Ectodermal cell (in vitro differentiated cells): ENCODE measurements at regions not wholly inside any gene's neighbourhood (a gene's known extent, or its start where the extent isn't known, plus 50 kb on each side); places are given as distances from the start of the nearest gene placed in this dataset.

Source experiments
- H3K27ac ChIP-seq: 2 replicates; pipeline ENCODE4 v1.7.0; 2013; ENCODE audit warnings: mild to moderate bottlenecking, low read depth, low read length; ENCODE audit not compliant: insufficient read depth, poor library complexity, severe bottlenecking
- H3K27me3 ChIP-seq: 2 replicates; pipeline ENCODE4 v1.7.0; 2013; ENCODE audit warnings: mild to moderate bottlenecking, low read length; ENCODE audit not compliant: insufficient read depth, control insufficient read depth, poor library complexity, severe bottlenecking
- H3K36me3 ChIP-seq: one replicate; pipeline ENCODE4 v1.7.0; 2013; ENCODE audit warnings: low read length; ENCODE audit not compliant: control insufficient read depth, insufficient read depth
- H3K4me1 ChIP-seq: one replicate; pipeline ENCODE4 v1.7.0; 2013; ENCODE audit warnings: low read length; ENCODE audit not compliant: control insufficient read depth, insufficient read depth
- H3K4me3 ChIP-seq: 2 replicates; pipeline ENCODE4 v1.7.0; 2013; ENCODE audit warnings: low read depth, low read length, control low read depth; ENCODE audit not compliant: insufficient read depth
- H3K9me3 ChIP-seq: 2 replicates; pipeline ENCODE4 v1.7.0; 2013; ENCODE audit warnings: mild to moderate bottlenecking, low read length, moderate library complexity; ENCODE audit not compliant: control insufficient read depth
- WGBS, 2 experiments: methylation state at CpG; one replicate each; pipeline ENCODE4 v1.1.7; 2013; ENCODE audit warnings: missing lambda C conversion rate in 2 of 2; 5-methylcytosine and 5-hydroxymethylcytosine counted together

GRCh38 chr2:106026271-106027190, 167.6 kb downstream of the UXS1 start:
- Histone ChIP-seq H3K9me3 (no peaks in the 10 kb centered on the region), H3K27ac (no peak overlapping the region), H3K4me3 (no peak overlapping the region), H3K27me3 (no peaks in the 10 kb centered on the region), H3K36me3 (no peaks in the 10 kb centered on the region), H3K4me1 (no peaks in the 10 kb centered on the region)
- WGBS, 2 experiments: 92 to 96% methylated on average over 6 of the region's 6 CpGs

- no peaks in the 10 kb centered on the region for H3K36me3 ChIP-seq
- H3K27me3 ChIP-seq: no peaks in the 10 kb centered on the region
- no peaks in the 10 kb centered on the region for H3K4me1 ChIP-seq
- no peak overlapping the region for H3K4me3 ChIP-seq
- H3K27ac ChIP-seq: no peak overlapping the region
- 84 to 91% methylated on average over 5 of the region's 5 CpGs for WGBS, 2 experiments
- H3K9me3 ChIP-seq: no peaks in the 10 kb centered on the region
Measured at GRCh38 chr2:106025796-106026195, 168.3 kb downstream of the UXS1 start.

- Histone ChIP-seq H3K27ac (no peak overlapping the region), H3K27me3 (no peaks in the 10 kb centered on the region), H3K4me3 (no peak overlapping the region), H3K9me3 (no peaks in the 10 kb centered on the region), H3K4me1 (no peaks in the 10 kb centered on the region), H3K36me3 (no peaks in the 10 kb centered on the region)
- 77 to 81% methylated on average over 3 of the region's 3 CpGs for WGBS, 2 experiments
Measured at GRCh38 chr2:106021662-106022028, 172.5 kb downstream of the UXS1 start.

- H3K4me3 ChIP-seq: no peak overlapping the region
- no peaks in the 10 kb centered on the region for H3K27me3 ChIP-seq
- 87 to 88% methylated on average over 12 of the region's 12 CpGs for WGBS, 2 experiments
- H3K27ac ChIP-seq: no peak overlapping the region
- no peaks in the 10 kb centered on the region for H3K4me1 ChIP-seq
- no peaks in the 10 kb centered on the region for H3K9me3 ChIP-seq
- no peaks in the 10 kb centered on the region for H3K36me3 ChIP-seq
Measured at GRCh38 chr2:106020821-106021661, 173.1 kb downstream of the UXS1 start.

- H3K9me3 ChIP-seq: no peaks in the 10 kb centered on the region
- no peaks in the 10 kb centered on the region for H3K36me3 ChIP-seq
- H3K4me3 ChIP-seq: no peak overlapping the region
- no peaks in the 10 kb centered on the region for H3K4me1 ChIP-seq
- H3K27me3 ChIP-seq: no peaks in the 10 kb centered on the region
- H3K27ac ChIP-seq: no peak overlapping the region
- WGBS, 2 experiments: 92 to 97% methylated on average over 4 of the region's 4 CpGs
Measured at GRCh38 chr2:106020032-106020431, 174.1 kb downstream of the UXS1 start.

GRCh38 chr2:106018141-106018540, 176.0 kb downstream of the UXS1 start:
- Histone ChIP-seq H3K9me3 (no peaks in the 10 kb centered on the region), H3K4me1 (no peaks in the 10 kb centered on the region), H3K4me3 (no peak overlapping the region), H3K27me3 (no peaks in the 10 kb centered on the region), H3K36me3 (no peaks in the 10 kb centered on the region), H3K27ac (no peak overlapping the region)
- WGBS, 2 experiments: 48 to 50% methylated on average over 5 of the region's 5 CpGs

GRCh38 chr2:106012591-106013347, 181.3 kb downstream of the UXS1 start:
- H3K27me3 ChIP-seq: no peaks in the 10 kb centered on the region
- no peak overlapping the region for H3K4me3 ChIP-seq
- no peaks in the 10 kb centered on the region for H3K4me1 ChIP-seq
- H3K36me3 ChIP-seq: no peaks in the 10 kb centered on the region
- H3K27ac ChIP-seq: no peak overlapping the region
- 98 to 100% methylated on average over 2 of the region's 3 CpGs for WGBS, 2 experiments
- H3K9me3 ChIP-seq: no peaks in the 10 kb centered on the region

GRCh38 chr2:106012001-106012590, 182.0 kb downstream of the UXS1 start:
- H3K27me3 ChIP-seq: no peaks in the 10 kb centered on the region
- H3K4me3 ChIP-seq: no peak overlapping the region
- WGBS, 2 experiments: 67 to 80% methylated on average over 4 of the region's 4 CpGs

GRCh38 chr2:106011380-106011779, 182.7 kb downstream of the UXS1 start:
- Histone ChIP-seq H3K4me3 (no peak overlapping the region), H3K36me3 (no peaks in the 10 kb centered on the region), H3K27me3 (no peaks in the 10 kb centered on the region), H3K4me1 (no peaks in the 10 kb centered on the region), H3K27ac (no peak overlapping the region), H3K9me3 (no peaks in the 10 kb centered on the region)
- 80 to 86% methylated on average over 2 of the region's 2 CpGs for WGBS, 2 experiments

More at GRCh38 chr2:106012001-106012590, 182.0 kb downstream of the UXS1 start:
- Histone ChIP-seq H3K36me3 (no peaks in the 10 kb centered on the region), H3K4me1 (no peaks in the 10 kb centered on the region), H3K9me3 (no peaks in the 10 kb centered on the region), H3K27ac (no peak overlapping the region)
